ENCODE measurements at regions not wholly inside any gene's neighbourhood (a gene's known extent, or its start where the extent isn't known, plus 50 kb on each side); places are given as distances from the start of the nearest gene placed in this dataset.
"Not testable (repeated sequence)": the region's sequence is repeated elsewhere in the genome, so short reads cannot be mapped to it uniquely, and the experiment has no call there.

GRCh38 chr3:124043023-124043422, 51.1 kb upstream of the ROPN1 start:
- DNase-seq: no peak

GRCh38 chr3:124044956-124045355, 53.0 kb upstream of the ROPN1 start:
- no peak for DNase-seq

- no peak for DNase-seq
Measured at GRCh38 chr3:124048967-124049798, 57.3 kb upstream of the ROPN1 start.

- DNase-seq: no peak
Measured at GRCh38 chr3:124051636-124052035, 59.7 kb upstream of the ROPN1 start.

- no peak for DNase-seq
Measured at GRCh38 chr3:124053871-124054270, 61.9 kb upstream of the ROPN1 start.

- DNase-seq: no peak
Measured at GRCh38 chr3:124056846-124057245, 64.9 kb upstream of the ROPN1 start.

GRCh38 chr3:124057420-124057819, 65.5 kb upstream of the ROPN1 start:
- no peak for DNase-seq

- DNase-seq: no peak
Measured at GRCh38 chr3:124059580-124059979, 67.7 kb upstream of the ROPN1 start.

- DNase-seq: no peak
Measured at GRCh38 chr3:124063197-124063909, 71.4 kb upstream of the ROPN1 start.

GRCh38 chr3:124064050-124064449, 72.1 kb upstream of the ROPN1 start:
- no peak for DNase-seq

GRCh38 chr3:124066543-124066942, 74.6 kb upstream of the ROPN1 start:
- DNase-seq: not testable (repeated sequence)

- DNase-seq: not testable (repeated sequence)
Measured at GRCh38 chr3:124069706-124070105, 77.8 kb upstream of the ROPN1 start.

- DNase-seq: not testable (repeated sequence)
Measured at GRCh38 chr3:124075090-124075489, 83.2 kb upstream of the ROPN1 start.

- DNase-seq: no peak
Measured at GRCh38 chr3:124075753-124076152, 83.8 kb upstream of the ROPN1 start.

- DNase-seq: no peak
Measured at GRCh38 chr3:124076235-124076634, 84.3 kb upstream of the ROPN1 start.

- DNase-seq: peak in 1 of 2 experiments; percentile 10
Measured at GRCh38 chr3:124078953-124079911, 87.3 kb upstream of the ROPN1 start.

GRCh38 chr3:124079912-124080276, 88.0 kb upstream of the ROPN1 start:
- no peak for DNase-seq

- no peak for DNase-seq
Measured at GRCh38 chr3:124082343-124082742, 90.4 kb upstream of the ROPN1 start.

- DNase-seq: no peak
Measured at GRCh38 chr3:124084022-124084881, 92.3 kb upstream of the ROPN1 start.

- DNase-seq: no peak
Measured at GRCh38 chr3:124088801-124089200, 96.9 kb upstream of the ROPN1 start.

- DNase-seq: no peak
Measured at GRCh38 chr3:124089214-124089613, 97.3 kb upstream of the ROPN1 start.

- no peak for DNase-seq
Measured at GRCh38 chr3:124091716-124092115, 99.8 kb upstream of the ROPN1 start.
